NCI-H82 treated with DMSO at 0.1 percent for 48 hours (cell line): ENCODE measurements at regions not wholly inside any gene's neighbourhood (a gene's known extent, or its start where the extent isn't known, plus 50 kb on each side); places are given as distances from the start of the nearest gene placed in this dataset.

Experiments
- DNase-seq: peaks from one replicate; lab custom pipeline; 2025; ENCODE audit not compliant: unreplicated experiment; lab: John Stamatoyannopoulos, UW

GRCh38 chr10:105925045-105925785 is 1239.3 kb downstream of the SORCS1 start:
- DNase-seq, result no peak

- DNase-seq, result no peak
These were observed 1243.2 kb downstream of the SORCS1 start for GRCh38 chr10:105921348-105921747.

GRCh38 chr10:105914432-105914831 is 1250.1 kb downstream of the SORCS1 start:
- no peak for DNase-seq

- DNase-seq, result no peak
These were observed 1255.8 kb downstream of the SORCS1 start for GRCh38 chr10:105908701-105909100.

GRCh38 chr10:105885495-105885894 is 1244.4 kb downstream of the SORCS3 start:
- no peak for DNase-seq

- DNase-seq, result no peak
These were observed 1238.3 kb downstream of the SORCS3 start for GRCh38 chr10:105879401-105879800.

- no peak for DNase-seq
These were observed 1234.0 kb downstream of the SORCS3 start for GRCh38 chr10:105875050-105875449.

GRCh38 chr10:105872665-105873064 is 1231.6 kb downstream of the SORCS3 start:
- DNase-seq, result no peak

- no peak for DNase-seq
These were observed 1227.8 kb downstream of the SORCS3 start for GRCh38 chr10:105868935-105869334.

GRCh38 chr10:105864854-105865253 is 1223.8 kb downstream of the SORCS3 start:
- no peak for DNase-seq

GRCh38 chr10:105857268-105858264 is 1216.5 kb downstream of the SORCS3 start:
- DNase-seq, result no peak

GRCh38 chr10:105855791-105856190 is 1214.7 kb downstream of the SORCS3 start:
- DNase-seq, result no peak

GRCh38 chr10:105844676-105845570 is 1203.8 kb downstream of the SORCS3 start:
- DNase-seq, result no peak

- no peak for DNase-seq
These were observed 1203.2 kb downstream of the SORCS3 start for GRCh38 chr10:105844241-105844640.

- no peak for DNase-seq
These were observed 1202.7 kb downstream of the SORCS3 start for GRCh38 chr10:105843786-105844185.

GRCh38 chr10:105840288-105840770 is 1199.2 kb downstream of the SORCS3 start:
- no peak for DNase-seq

- no peak for DNase-seq
These were observed 1197.3 kb downstream of the SORCS3 start for GRCh38 chr10:105838392-105838791.

- DNase-seq, result no peak
These were observed 1196.9 kb downstream of the SORCS3 start for GRCh38 chr10:105837951-105838350.

GRCh38 chr10:105834261-105835059 is 1193.4 kb downstream of the SORCS3 start:
- DNase-seq, result no peak

- no peak for DNase-seq
These were observed 1186.0 kb downstream of the SORCS3 start for GRCh38 chr10:105827133-105827532.
